ENCODE measurements at regions not wholly inside any gene's neighbourhood (a gene's known extent, or its start where the extent isn't known, plus 50 kb on each side); places are given as distances from the start of the nearest gene placed in this dataset.

DNA sequence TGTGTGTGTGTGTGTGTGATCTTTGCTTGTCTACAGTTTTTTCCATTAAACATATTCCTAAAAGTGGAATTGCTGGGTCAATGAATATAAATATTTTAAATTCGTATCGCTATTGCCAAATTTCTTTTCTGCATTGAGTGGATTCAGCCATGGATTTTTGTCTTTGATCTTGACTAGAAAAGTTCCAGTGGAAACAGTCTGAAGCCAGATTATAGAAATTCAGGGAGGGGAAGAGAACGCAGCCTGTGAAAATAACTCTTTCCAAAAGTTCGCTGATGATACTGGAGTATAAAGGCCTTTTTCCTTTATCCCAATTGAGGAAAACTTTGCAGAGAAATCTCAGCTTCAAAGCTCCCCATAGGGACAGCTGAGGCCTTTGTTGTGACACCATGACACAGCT is 292.3 kb upstream of the CD180 start:
- TF ChIP-seq POLR2AphosphoS5 (IDR thresholded peaks at IDR 0.05), result no peak
- no peak for TF ChIP-seq EP300 (IDR thresholded peaks at IDR 0.05; ENCODE audit: low read depth)
- TF ChIP-seq POLR2A (IDR thresholded peaks at IDR 0.05), result no peak
- TF ChIP-seq, protein P1, sequence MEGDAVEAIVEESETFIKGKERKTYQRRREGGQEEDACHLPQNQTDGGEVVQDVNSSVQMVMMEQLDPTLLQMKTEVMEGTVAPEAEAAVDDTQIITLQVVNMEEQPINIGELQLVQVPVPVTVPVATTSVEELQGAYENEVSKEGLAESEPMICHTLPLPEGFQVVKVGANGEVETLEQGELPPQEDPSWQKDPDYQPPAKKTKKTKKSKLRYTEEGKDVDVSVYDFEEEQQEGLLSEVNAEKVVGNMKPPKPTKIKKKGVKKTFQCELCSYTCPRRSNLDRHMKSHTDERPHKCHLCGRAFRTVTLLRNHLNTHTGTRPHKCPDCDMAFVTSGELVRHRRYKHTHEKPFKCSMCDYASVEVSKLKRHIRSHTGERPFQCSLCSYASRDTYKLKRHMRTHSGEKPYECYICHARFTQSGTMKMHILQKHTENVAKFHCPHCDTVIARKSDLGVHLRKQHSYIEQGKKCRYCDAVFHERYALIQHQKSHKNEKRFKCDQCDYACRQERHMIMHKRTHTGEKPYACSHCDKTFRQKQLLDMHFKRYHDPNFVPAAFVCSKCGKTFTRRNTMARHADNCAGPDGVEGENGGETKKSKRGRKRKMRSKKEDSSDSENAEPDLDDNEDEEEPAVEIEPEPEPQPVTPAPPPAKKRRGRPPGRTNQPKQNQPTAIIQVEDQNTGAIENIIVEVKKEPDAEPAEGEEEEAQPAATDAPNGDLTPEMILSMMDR (IDR thresholded peaks at IDR 0.05), result no peak
- intact Hi-C loops (cut with DNase I; ENCODE audit: low total_unique reads), result no loop called here
- H3K9me3 ChIP-seq, result no peaks in the 10 kb centered on the region
- WGBS, 2 donors (ENCODE audit: low coverage in 1 of 2), result 76 to 77% methylated on average over 4 of the region's 4 CpGs
- H3K36me3 ChIP-seq, result no peaks in the 10 kb centered on the region
- H3K4me3 ChIP-seq, result no peak overlapping the region
- in situ Hi-C loops (cut with MboI; ENCODE audit: low pct_ligation_motif_present in 1 of 4, low pct_unique_long_range_greater_than_20kb in 1 of 4, low sequenced_read_pairs in 3 of 4), result no loop called here
- peaks cover 0 to 17% (median 3%) of the 10 kb centered on the region in 4 donors for H3K4me1 ChIP-seq
- DNase-seq, result no peak
- no peaks in the 10 kb centered on the region for H3K27me3 ChIP-seq
- no peak overlapping the region for H3K27ac ChIP-seq

DNA sequence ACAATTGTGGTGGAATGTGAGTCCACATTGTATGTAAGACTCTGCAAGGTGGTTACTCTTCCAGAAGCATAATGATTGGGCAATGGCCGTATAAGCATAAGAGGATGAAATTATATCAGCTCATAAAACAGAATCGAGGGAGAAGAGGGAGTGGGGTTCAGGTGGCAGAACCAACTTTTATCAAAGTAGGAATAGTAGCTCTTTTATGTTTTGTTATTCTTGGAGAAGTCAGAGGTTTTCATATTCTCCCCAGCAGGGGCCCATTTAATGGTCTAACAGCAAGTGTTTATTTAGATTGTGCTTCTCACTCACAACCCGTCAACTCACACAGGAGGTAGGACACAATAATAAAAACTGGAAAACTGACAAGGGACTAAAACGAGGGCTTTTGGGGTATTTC is 291.3 kb upstream of the CD180 start:
- H3K4me1 ChIP-seq, result peaks cover 0 to 8% (median 3%) of the 10 kb centered on the region in 4 donors
- WGBS, 2 donors (ENCODE audit: low coverage in 1 of 2), result 50 to 59% methylated on average over 4 of the region's 4 CpGs
- DNase-seq, result no peak
- no peak overlapping the region for H3K4me3 ChIP-seq
- no peaks in the 10 kb centered on the region for H3K9me3 ChIP-seq
- intact Hi-C loops (cut with DNase I; ENCODE audit: low total_unique reads), result no loop called here
- H3K36me3 ChIP-seq, result no peaks in the 10 kb centered on the region
- no peak for TF ChIP-seq POLR2AphosphoS5 (IDR thresholded peaks at IDR 0.05)
- TF ChIP-seq, protein P1 (IDR thresholded peaks at IDR 0.05), result no peak
- no peak for TF ChIP-seq EP300 (IDR thresholded peaks at IDR 0.05; ENCODE audit: low read depth)
- H3K27ac ChIP-seq, result no peak overlapping the region
- H3K27me3 ChIP-seq, result no peaks in the 10 kb centered on the region
- in situ Hi-C loops (cut with MboI; ENCODE audit: low pct_ligation_motif_present in 1 of 4, low pct_unique_long_range_greater_than_20kb in 1 of 4, low sequenced_read_pairs in 3 of 4), result no loop called here

DNA sequence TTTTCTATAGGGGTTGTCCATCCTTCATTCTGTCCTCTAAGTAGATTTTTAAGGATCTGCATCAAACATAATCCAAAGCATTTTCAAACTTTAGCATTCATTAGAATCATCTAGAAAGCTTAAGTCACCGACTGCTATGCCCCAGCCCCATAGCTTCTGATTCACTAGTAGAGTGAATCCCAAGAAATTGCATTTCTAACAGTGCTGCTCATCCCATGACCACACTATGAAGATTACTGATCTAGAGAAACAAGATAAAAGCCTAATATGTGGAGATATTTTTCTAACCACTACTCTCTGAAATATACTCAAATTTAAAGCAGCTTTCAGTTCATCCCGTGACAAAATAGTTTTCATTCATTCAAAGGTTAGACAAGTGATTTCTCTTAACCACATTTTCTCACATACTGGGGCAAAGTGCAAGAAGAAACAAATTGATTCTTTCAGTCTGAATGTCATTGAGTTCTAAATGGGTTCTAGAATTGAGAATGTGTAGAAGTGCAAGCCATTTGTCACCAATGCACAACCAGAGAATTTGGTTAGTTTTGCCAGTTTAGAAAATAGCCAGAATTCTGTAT is 286.9 kb upstream of the CD180 start:
- Histone ChIP-seq H3K4me3 (no peak overlapping the region), H3K27ac (no peak overlapping the region), H3K4me1 (no peaks in the 10 kb centered on the region), H3K36me3 (no peaks in the 10 kb centered on the region), H3K9me3 (no peaks in the 10 kb centered on the region), H3K27me3 (no peaks in the 10 kb centered on the region)
- no peak for DNase-seq
- in situ Hi-C loops (cut with MboI; ENCODE audit: low pct_ligation_motif_present in 1 of 4, low pct_unique_long_range_greater_than_20kb in 1 of 4, low sequenced_read_pairs in 3 of 4), result no loop called here
- TF ChIP-seq EP300 (IDR thresholded peaks at IDR 0.05; ENCODE audit: low read depth) (no peak), POLR2A (IDR thresholded peaks at IDR 0.05) (no peak), POLR2AphosphoS5 (IDR thresholded peaks at IDR 0.05) (no peak)
- TF ChIP-seq, protein P1 (IDR thresholded peaks at IDR 0.05), result no peak
- intact Hi-C loops (cut with DNase I; ENCODE audit: low total_unique reads), result no loop called here
- WGBS, 2 donors (ENCODE audit: low coverage in 1 of 2), result 53 to 72% methylated on average over 2 of the region's 2 CpGs

DNA sequence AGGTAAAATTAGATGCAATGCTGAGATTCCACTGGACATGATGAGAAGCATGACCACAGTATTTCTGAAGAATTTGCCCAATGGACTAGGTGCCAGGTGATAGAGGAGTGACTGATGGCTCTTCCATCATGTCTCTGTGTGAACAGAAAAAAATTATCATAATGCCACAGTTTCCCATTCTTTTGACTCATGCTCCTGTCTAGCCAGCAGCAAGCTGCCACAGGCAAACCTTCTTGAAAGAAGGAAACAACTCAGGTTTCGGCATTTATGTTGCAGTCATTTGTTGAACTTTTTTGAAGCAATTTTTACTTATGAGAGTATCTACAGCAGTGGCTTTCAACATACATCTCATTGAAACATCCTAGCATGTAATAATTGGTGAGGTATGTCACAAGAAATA is 284.8 kb upstream of the CD180 start:
- in situ Hi-C loops (cut with MboI; ENCODE audit: low pct_ligation_motif_present in 1 of 4, low pct_unique_long_range_greater_than_20kb in 1 of 4, low sequenced_read_pairs in 3 of 4), result no loop called here

More for the DNA sequence above, 284.8 kb upstream of the CD180 start:
- H3K36me3 ChIP-seq, result no peaks in the 10 kb centered on the region
- H3K9me3 ChIP-seq, result no peaks in the 10 kb centered on the region
- no peak overlapping the region for H3K4me3 ChIP-seq
- intact Hi-C loops (cut with DNase I; ENCODE audit: low total_unique reads), result no loop called here
- H3K27ac ChIP-seq, result no peak overlapping the region
- H3K4me1 ChIP-seq, result no peaks in the 10 kb centered on the region
- no peak for TF ChIP-seq POLR2A (IDR thresholded peaks at IDR 0.05)
- TF ChIP-seq EP300 (IDR thresholded peaks at IDR 0.05; ENCODE audit: low read depth), result no peak
- TF ChIP-seq, protein P1 (IDR thresholded peaks at IDR 0.05), result no peak
- no peak for TF ChIP-seq POLR2AphosphoS5 (IDR thresholded peaks at IDR 0.05)
- no peak for DNase-seq
- no peaks in the 10 kb centered on the region for H3K27me3 ChIP-seq
- 95 to 100% methylated on average over 1 of the region's 1 CpG for WGBS, 2 donors (ENCODE audit: low coverage in 1 of 2)
